Left lung (tissue), 4 donors: ENCODE measurements at regions not wholly inside any gene's neighbourhood (a gene's known extent, or its start where the extent isn't known, plus 50 kb on each side); places are given as distances from the start of the nearest gene placed in this dataset.

Experiments used
- ATAC-seq: fragments of 200-7000 bp; cut with Tn5 transposase; one replicate; pipeline ENCODE4 v1.9.1; 2020; ENCODE audit warnings: moderate library complexity
- DNase-seq, 4 donors: peaks; one replicate each; pipeline ENCODE4 v3.0.0-alpha.2; 2013 to 2020
- H3K27ac ChIP-seq, 2 donors: fragments of 200-600 bp; sonication (generic) in 1 of 2; one replicate each; pipeline versions ENCODE4 v1.5.0 to v1.8.0; 2020 to 2021
- H3K27me3 ChIP-seq, 2 donors: fragments of 200-600 bp; sonication (generic) in 1 of 2; one replicate each; pipeline versions ENCODE4 v1.5.0 to v1.8.0; 2020 to 2021
- H3K36me3 ChIP-seq, 2 donors: fragments of 200-600 bp; sonication (generic) in 1 of 2; one replicate each; pipeline versions ENCODE4 v1.5.0 to v1.8.0; 2020 to 2021
- H3K4me1 ChIP-seq, 2 donors: fragments of 200-600 bp; one replicate each; pipeline ENCODE4 v1.8.0; 2021
- H3K4me3 ChIP-seq, 2 donors: fragments of 200-600 bp; sonication (generic) in 1 of 2; one replicate each; pipeline versions ENCODE4 v1.5.0 to v1.8.0; 2020 to 2021; ENCODE audit warnings: mild to moderate bottlenecking in 1 of 2
- H3K9me3 ChIP-seq, 2 donors: fragments of 200-600 bp; sonication (generic) in 1 of 2; one replicate each; pipeline versions ENCODE4 v1.5.0 to v1.8.0; 2020 to 2021
- intact Hi-C, 2 donors: fragments of 100-400 bp; cut with DNase I; formaldehyde crosslinking; loops; one replicate each; pipeline versions ENCODE4 v1.11.2 to v1.14.2; 2022
- TF ChIP-seq, protein P1 (sequence below), 2 donors: fragments of 200-600 bp; sonication (generic) in 1 of 2; IDR thresholded peaks; one replicate each; pipeline versions ENCODE4 v1.5.0 to v1.8.0; 2021; ENCODE audit warnings: antibody characterized with exemption in 2 of 2
- donor health status: DM: no; HTN: yes; CAD: no.
- donor health status: DM: no; HTN: no; CAD: no.

DNA sequence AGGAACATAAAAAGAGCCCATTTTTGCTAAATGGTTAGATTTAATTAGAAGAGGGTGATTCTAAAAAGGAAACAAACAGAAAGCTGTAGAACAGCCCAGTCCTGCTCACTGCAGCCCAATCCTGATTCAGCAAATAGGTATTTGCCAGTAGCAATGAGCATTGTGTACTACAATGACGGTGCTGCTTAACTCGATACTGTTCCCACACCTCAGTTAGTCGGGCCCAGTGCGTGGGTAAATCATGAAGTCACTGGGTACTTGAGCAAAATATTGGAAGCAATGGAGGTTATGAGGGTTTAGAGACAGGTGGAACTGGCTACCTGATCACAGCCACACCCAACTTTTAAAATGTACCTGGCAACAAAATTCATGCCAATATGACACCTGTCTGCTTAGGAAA is 101.5 kb upstream of the ADGRL2 start:
- peaks cover 0 to 3% of the 10 kb centered on the region in 2 donors for H3K4me1 ChIP-seq
- intact Hi-C loops, result no loop called here
- H3K27me3 ChIP-seq, result no peaks in the 10 kb centered on the region
- H3K4me3 ChIP-seq, result no peak overlapping the region
- H3K27ac ChIP-seq, result peak overlapping the region in 1 of 2 donors; percentile 20
- ATAC-seq (peak; percentile 92), DNase-seq (no peak)
- no peaks in the 10 kb centered on the region for H3K36me3 ChIP-seq
- H3K9me3 ChIP-seq, result no peaks in the 10 kb centered on the region
- TF ChIP-seq, protein P1, sequence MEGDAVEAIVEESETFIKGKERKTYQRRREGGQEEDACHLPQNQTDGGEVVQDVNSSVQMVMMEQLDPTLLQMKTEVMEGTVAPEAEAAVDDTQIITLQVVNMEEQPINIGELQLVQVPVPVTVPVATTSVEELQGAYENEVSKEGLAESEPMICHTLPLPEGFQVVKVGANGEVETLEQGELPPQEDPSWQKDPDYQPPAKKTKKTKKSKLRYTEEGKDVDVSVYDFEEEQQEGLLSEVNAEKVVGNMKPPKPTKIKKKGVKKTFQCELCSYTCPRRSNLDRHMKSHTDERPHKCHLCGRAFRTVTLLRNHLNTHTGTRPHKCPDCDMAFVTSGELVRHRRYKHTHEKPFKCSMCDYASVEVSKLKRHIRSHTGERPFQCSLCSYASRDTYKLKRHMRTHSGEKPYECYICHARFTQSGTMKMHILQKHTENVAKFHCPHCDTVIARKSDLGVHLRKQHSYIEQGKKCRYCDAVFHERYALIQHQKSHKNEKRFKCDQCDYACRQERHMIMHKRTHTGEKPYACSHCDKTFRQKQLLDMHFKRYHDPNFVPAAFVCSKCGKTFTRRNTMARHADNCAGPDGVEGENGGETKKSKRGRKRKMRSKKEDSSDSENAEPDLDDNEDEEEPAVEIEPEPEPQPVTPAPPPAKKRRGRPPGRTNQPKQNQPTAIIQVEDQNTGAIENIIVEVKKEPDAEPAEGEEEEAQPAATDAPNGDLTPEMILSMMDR (IDR thresholded peaks at IDR 0.05), result no peak

GRCh38 chr1:81695741-81696140 is 105.0 kb upstream of the ADGRL2 start:
- H3K27ac ChIP-seq, result no peak overlapping the region
- no peaks in the 10 kb centered on the region for H3K36me3 ChIP-seq
- H3K27me3 ChIP-seq, result no peaks in the 10 kb centered on the region
- no peak overlapping the region for H3K4me3 ChIP-seq
- no peaks in the 10 kb centered on the region for H3K4me1 ChIP-seq
- ATAC-seq (peak; percentile 32), DNase-seq (peak in 1 of 4 donors; percentile 59)
- intact Hi-C loops, result no loop called here
- no peaks in the 10 kb centered on the region for H3K9me3 ChIP-seq
- TF ChIP-seq, protein P1 (IDR thresholded peaks at IDR 0.05), result no peak

DNA sequence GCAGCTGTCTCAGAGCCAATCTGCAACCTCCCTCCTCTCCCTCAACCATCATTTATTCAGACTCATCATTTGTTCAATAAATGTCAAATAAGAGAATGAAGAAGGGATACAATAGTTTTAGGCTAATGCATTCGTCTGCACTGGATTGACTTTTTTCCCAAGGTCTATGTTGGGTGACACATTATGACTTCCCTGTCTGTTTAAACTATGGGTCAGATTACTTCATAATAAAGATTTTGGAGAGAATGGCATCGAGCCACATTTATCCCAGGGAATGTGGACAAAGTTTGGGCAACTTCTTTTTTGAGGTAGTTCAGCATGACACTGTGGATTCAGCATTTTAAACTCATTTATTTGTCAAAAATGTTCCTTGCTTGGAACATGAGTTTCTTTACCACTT is 107.4 kb upstream of the ADGRL2 start:
- no peak for DNase-seq
- no peaks in the 10 kb centered on the region for H3K27me3 ChIP-seq
- intact Hi-C loops, result no loop called here
- no peaks in the 10 kb centered on the region for H3K4me1 ChIP-seq
- TF ChIP-seq, protein P1 (IDR thresholded peaks at IDR 0.05), result no peak
- H3K9me3 ChIP-seq, result no peaks in the 10 kb centered on the region
- no peak overlapping the region for H3K4me3 ChIP-seq
- no peaks in the 10 kb centered on the region for H3K36me3 ChIP-seq
- ATAC-seq, result no peak
- no peak overlapping the region for H3K27ac ChIP-seq

DNA sequence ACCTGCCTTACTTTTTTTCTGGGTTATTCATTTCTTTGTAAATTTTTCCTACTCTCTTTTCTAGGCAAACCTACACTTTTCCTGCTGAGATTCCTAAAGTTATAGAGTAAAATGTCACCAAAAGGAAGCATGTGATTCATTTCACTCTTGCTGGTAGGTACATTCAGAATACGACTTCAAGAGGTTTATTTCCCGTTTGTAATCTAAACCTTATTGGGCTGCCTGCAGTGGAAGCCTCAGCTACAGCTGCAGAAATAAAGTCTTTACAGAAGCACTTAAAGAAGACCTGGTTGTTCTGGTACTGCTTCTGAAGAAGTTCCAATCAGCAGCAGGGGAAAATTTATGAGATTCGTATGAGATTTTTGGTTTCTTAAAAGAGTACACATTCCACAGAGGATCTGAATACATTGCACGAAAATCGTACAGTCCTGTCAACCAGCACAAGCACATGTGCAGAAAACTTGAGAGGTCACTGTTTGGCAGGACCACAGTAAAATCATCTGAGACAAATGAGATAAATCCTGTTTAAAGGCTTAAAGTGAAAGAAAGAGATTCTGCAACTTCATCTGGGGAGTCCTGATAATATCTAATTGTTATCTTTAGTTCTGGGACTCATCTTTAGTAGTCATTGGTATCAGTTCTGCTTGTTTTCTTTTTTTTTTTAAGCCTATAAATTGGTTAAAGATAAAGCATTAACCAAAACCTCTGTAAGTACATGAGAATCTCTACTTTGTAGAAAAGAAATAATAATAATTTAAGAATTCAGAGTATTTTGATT is 109.9 kb upstream of the ADGRL2 start:
- ATAC-seq (no peak), DNase-seq (no peak)
- intact Hi-C loops, result no loop called here

GRCh38 chr1:81689531-81689941 is 111.2 kb upstream of the ADGRL2 start:
- ATAC-seq (peak; percentile 70), DNase-seq (peak in 2 of 4 donors; percentile 78 to 82)
- H3K9me3 ChIP-seq, result peaks cover 0 to 3% of the 10 kb centered on the region in 2 donors
- no peaks in the 10 kb centered on the region for H3K4me1 ChIP-seq
- no peak overlapping the region for H3K4me3 ChIP-seq
- no peaks in the 10 kb centered on the region for H3K27me3 ChIP-seq
- intact Hi-C loops, result no loop called here
- TF ChIP-seq, protein P1 (IDR thresholded peaks at IDR 0.05), result no peak
- no peak overlapping the region for H3K27ac ChIP-seq
- H3K36me3 ChIP-seq, result no peaks in the 10 kb centered on the region

More for the DNA sequence above, 109.9 kb upstream of the ADGRL2 start:
- Histone ChIP-seq H3K27me3 (no peaks in the 10 kb centered on the region), H3K27ac (no peak overlapping the region), H3K4me1 (no peaks in the 10 kb centered on the region), H3K36me3 (no peaks in the 10 kb centered on the region), H3K9me3 (peaks cover 0 to 3% of the 10 kb centered on the region in 2 donors), H3K4me3 (no peak overlapping the region)
- TF ChIP-seq, protein P1 (IDR thresholded peaks at IDR 0.05), result no peak
